RKO (cell line): ENCODE measurements at regions not wholly inside any gene's neighbourhood (a gene's known extent, or its start where the extent isn't known, plus 50 kb on each side); places are given as distances from the start of the nearest gene placed in this dataset.
"Not testable (repeated sequence)": the region's sequence is repeated elsewhere in the genome, so short reads cannot be mapped to it uniquely, and the experiment has no call there.

Experiments used
- DNase-seq: peaks from one replicate; pipeline ENCODE4 v3.0.0-alpha.2; 2016; ENCODE audit warnings: low spot score

DNA sequence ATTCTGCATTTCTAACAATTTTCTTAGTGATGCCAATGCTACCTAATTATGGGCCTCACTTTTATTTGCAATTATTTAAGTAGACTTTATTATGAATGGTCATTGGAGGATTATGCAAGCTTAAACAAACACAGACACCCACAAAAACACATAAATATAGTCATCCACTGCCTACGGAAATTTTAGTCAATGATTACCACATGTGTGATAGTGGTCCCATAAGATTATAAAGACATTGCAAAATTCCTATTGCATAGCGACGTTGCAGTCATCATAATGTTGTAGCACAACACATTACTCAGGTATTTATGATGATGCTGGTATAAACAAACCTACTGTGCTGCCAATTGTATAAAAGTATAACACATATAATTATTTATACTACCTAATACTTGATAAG is 247.8 kb upstream of the ALCAM start:
- peak; percentile 33 for DNase-seq

DNA sequence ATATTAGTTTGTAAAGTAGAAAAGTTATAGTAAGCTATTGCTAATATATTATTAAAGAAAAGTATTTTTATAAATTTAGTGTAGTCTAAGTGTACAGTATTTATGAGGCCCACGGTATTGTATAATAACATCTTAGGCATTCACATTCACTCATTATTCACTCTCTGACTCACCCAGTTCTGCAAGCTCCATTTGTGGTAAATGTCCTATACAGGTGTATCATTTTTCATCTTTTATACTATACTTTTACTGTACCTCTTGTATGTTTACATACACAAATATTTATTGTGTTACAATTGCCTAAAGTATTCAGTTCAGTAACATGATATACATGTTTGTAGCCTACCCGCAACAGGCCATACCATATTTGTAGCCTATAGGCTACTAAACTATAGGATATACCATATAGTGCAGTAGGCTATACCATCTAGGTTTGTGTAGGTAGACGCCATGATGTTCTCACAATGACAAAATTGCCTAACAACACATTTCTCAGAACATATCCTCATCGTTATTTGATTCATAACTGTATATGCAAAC is 246.8 kb upstream of the ALCAM start:
- DNase-seq, result peak; percentile 41

DNA sequence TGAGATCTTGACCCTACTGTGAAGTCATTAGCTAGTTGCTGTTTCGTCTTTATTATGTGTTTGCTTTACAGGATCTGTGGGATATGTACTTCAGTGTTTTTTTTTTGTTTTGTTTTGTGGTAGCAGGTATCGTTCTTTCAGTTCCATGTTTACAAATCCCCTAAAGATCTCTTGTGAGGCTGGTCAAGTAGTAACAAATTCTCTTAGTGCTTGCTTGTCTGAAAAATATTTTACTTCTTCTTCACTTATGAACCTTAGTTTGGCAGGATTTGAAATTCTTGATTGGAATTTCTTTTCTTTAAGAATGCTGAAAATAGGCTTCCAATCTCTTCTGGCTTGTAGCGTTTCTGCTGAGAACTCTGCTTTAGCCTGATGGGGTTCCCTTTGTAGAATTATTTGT is 235.8 kb upstream of the ALCAM start:
- DNase-seq, result no peak

DNA sequence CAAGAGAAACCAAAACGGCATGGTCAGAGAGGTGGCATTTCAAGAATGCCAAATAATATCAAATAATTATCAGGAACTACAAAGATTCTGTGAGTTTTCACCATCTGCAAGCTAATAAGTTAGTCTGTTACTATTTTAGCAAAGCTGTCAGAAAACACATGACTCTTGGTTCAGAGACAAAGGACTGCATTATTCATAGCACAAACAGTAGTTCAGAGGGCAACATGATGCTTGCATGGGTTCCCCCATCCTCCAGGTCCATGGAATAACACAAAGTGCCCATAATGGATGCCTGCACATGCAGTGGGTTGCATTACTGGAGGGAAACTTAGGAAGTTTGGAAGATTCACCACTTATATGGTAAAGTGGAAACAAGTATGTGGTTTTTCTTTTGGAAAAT is 228.8 kb upstream of the ALCAM start:
- no peak for DNase-seq

DNA sequence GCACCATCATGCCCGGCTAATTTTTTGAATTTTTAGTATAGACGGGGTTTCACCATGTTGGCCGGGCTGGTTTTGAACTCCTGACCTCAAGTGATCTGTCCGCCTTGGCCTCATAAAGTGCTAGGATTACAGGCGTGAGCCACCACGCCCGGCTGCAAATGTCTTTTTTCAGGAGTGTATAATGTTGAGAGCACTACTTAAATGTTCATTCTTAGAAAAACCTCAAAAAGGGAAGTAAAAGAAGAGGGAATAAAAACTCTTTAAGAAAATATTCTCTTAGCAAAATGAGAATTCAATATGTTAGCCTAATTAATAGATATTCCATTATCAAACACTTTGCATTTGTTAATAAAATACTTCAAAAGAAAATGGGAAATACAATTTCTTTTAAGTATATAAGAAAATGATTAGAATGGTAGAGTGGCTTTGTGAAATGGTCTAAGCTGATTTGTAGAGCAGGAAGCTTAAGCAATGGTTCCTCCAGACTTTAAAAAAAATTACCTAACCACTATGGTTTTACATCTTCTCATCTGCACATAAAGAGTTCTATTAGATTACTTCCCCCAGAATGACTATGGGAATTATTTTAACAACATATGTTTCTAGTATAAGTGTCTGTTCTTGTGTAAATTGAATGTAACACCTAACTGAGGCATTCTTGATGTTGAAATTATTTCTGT is 226.7 kb upstream of the ALCAM start:
- no peak for DNase-seq

DNA sequence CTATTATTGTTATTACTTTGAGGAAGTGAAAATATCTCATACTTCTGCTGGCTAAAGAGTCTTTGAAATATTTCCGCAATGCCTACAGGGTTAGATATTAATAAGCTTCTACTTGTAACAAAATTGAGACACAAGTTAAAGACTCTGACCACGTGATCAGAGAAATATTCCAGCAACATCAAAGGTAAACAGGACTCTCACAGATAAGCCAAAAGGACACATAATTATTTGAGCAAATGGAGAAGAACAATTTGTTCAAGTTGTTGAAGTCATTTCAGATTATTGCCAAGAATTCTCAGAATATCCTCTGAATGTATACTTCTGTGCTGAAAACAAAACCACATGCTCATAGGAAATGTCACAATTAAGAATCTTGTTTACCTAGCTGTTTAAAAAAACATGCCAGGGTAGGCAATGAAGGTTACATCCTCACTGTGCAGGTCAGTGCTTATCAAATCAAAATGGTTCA is 225.8 kb upstream of the ALCAM start:
- DNase-seq, result no peak

DNA sequence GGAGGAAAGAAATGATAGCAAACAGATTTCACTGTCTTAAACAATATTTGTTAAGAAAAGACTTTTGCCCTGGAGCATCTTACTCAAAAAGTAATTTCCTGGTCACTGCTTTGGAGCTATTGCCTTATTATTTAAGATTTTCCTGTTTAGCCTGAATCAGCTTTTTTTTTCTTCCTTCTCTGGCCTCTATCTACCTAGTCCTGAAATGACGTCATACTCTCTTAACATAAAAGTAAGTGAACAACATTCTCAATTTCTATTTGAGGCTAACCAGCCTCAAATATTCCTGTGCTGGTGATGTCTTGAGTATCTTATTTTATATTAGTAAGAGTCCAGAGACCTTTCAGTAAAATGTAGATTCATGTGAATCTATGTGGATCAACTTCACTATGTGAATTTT is 221.9 kb upstream of the ALCAM start:
- no peak for DNase-seq

DNA sequence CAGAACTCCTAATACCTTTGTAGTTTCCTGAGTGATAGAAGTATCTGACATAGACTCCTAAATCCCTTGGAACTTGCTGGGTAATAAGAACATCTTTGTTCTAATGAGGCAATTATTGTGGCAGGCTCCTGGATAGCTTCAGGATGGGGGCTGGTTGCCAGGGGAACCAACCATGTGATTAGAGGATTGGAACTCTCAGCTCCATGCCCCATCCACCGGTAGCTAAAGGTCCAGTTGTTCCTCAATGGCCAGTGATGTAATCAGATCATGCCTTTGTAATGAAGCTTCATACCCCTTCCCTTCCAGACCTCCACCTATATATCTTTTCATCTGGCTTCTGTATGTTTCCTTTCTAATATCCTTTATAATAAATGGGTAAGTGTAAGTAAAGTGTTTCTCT is 221.2 kb upstream of the ALCAM start:
- DNase-seq, result no peak

DNA sequence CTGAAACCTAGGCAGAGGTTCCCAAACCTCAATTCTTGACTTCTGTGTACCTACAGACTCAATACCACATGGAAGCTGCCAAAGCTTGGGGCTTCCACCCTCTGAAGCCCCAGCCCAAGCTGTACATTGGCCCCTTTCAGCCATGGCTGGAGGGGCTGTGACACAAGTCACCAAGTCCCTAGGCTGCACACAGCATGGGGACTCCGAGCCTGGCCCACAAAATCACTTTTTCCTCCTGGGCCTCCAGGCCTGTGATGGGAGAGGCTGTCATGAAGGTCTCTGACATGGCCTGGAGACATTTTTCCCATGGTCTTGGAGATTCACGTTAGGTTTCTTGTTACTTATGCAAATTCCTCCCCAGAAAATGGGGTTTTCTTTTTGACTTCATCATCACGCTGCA is 217.5 kb upstream of the ALCAM start:
- DNase-seq, result not testable (repeated sequence)

DNA sequence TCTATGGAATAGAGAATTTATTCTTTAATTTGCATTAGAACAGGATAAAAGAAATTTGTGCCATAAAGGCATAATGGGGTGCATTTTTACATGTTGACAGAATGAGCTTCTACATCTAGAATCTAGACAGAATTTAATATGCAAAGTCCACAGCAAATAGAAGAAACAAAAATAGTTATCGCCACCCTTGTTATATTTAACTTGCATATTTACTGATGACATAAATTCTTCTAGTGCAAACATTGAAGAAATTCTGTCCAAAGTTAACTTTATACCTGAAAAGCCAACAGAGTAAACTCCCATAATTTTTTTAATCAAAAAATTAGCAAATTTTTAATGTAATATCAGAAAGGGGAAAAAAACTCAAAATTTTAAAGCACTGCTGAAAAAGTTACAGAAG is 213.7 kb upstream of the ALCAM start:
- no peak for DNase-seq

DNA sequence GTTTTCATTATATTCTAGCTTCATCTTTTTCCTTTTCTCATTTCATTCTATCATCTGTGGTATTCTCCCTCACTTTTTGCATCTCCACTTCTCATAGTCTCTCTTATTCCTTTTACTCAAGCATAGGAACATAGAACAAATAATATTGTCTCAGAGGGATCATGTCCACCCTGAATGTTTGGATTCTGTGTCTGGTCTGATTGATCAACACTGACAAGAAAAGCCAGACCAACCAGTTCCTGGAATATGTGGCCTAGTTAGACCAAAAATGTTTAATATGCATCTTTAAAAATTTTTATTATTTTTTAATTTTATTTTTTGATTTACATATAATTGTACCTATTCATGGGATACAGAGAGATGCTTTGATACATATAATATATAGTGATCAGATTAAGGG is 212.0 kb upstream of the ALCAM start:
- no peak for DNase-seq

DNA sequence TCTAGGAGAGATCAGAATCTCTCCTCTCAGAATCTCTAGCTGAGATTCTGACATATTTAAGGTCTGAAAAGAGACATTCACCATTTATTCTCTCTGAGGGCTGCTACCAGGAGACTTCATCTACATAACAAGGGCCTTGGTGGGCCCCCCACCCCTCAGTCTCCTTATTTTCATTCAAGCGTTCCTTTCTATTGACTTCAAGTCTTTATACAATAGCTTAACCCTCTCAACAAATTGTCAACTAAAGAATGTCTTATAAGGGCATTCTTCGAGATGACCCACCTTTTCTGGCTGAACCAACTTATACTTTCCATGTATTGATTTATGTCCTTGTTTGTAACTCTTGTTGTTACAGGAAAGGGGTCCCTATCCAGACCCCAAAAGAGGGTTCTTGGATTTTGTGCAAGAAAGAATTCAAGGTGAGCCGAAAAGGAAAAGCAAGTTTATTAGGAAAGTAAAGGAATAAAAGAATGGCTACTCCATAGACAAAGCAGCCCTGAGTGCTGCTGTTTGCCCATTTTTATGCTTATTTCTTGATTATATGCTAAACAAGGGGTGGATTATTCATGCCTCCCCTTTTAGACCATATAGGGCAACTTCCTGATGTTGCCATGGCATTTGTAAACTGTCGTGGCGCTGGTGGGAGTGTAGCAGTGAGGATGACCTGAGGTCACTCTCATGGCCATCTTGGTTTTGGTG is 209.5 kb upstream of the ALCAM start:
- no peak for DNase-seq

DNA sequence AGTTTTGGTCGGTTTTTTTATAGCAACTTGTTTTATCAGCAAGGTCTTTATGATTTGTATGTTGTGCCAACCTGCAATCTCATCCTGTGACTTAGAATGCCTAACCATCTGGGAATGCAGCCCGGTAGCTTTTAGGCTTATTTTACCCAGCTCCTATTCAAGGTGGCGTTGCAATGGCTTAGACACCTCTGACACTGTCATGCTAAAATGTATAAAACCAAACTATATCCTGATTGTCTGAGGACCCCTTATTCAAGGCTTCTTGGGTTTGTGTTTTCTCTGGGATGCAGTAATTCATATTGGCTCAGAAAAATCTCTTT is 209.0 kb upstream of the ALCAM start:
- no peak for DNase-seq

DNA sequence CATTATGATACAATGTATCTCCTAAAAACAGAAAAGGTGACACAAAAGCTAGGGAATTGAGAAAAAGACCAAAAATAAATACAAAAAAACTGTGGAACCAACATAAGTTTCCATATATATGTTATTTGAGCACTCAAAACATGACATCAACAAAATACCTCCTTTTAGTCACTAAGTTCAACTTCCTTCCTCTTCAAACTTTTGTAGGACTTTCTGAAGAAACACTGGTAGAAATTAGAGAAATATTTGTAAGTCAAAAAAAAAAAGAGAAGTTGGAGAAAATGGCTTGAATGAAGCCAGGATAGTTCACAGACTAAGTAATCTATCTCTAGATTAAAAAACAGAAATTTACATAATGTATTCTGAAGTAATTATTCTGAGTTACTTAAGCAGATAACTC is 208.4 kb upstream of the ALCAM start:
- DNase-seq, result no peak

DNA sequence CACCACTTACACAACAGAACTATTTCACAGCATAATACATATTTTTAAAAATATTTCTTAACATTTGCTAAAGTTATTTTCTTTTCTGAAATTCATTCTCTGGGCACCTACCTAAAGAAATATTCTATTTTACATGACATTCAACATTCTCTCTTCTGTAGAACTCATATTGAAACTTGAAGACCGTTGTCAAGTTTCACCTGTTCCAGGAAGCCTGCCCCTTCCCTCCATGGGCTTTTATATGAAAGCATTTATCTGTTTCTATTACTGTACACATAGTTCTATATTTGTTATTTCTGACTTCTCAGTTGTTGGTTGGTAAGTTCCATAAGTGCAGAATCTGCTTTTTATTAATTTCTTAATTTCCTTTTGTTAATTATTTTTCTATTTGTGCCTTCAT is 204.3 kb upstream of the ALCAM start:
- no peak for DNase-seq

DNA sequence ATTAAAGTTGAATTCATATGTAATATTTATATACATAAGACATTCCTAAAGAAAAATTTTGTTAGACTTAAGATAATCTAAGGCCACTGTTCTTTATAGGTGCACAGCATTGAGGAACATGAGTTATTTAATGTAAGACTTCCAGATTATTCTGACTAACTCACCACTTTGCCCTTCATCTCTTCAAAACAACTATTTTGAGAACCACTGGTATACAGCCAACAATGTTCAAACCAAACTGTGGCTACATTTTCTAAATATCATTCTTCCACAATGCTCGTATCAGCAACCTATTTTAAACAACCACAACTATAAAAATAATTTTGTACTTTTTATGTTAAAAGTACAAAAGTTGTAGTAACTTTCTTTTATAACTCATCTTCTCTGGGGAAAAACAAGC is 199.8 kb upstream of the ALCAM start:
- no peak for DNase-seq

DNA sequence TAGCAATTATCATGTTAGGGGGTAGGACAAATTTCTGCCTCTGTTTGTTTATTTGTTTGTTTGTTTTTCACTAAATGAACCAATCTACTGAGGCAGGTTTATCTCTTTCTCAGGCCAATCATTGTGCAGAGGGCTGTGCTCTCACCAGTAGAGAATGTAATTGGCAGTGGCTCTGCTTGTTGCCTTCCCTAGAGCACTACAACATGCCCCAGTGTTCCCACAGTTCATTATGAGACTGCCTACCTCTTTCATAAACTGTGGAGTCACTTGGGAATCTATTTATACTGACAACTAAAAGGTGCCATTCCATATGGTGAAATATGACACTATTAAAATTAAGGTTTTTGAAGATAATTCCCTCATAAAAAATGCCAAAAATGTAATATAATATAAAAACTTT is 196.3 kb upstream of the ALCAM start:
- no peak for DNase-seq

DNA sequence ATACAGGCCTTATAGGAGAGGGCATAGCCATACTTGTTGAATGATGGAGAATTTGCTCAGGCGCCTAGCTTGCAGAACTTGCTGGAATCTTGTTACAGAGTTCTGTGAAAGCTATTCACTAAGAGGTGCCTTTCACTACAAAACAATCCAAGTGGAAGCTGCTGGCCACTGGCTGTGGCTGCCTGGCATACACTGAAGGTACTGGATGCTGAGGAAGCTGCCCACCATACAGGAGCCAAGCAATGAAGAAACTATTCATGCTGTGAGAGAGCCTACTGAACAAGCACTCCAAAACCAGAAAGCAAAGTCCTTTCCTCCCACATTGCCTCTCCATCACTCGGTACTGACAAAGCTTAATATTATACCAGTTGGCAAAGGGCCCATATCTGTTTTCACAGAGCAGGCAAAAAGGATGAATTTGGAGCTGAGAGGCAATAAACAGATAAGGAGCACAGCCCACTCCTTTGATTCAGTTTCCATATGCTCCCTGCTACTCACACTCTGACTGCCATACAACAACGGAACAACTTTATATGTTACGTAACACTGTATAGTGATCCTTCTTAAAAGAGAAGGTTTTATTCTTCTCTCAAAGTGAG is 192.6 kb upstream of the ALCAM start:
- DNase-seq, result no peak

DNA sequence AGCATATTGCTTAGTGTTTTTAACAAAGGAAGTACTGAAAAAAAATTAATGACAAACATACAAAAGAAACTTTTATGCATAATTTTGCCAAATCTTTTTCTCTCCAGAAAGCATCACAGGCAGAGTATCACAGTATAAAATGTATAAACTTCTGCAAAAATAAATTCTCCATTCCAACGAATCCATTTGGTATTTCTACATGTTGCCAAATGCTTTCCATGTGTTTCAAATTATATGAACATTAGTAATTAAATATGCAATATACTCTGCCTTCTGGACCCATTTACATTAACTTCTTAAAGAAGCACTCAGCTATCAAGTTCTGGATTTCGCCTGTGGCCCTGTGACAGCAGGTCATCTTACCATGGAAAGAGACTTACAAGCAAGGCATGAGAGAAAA is 189.1 kb upstream of the ALCAM start:
- no peak for DNase-seq

DNA sequence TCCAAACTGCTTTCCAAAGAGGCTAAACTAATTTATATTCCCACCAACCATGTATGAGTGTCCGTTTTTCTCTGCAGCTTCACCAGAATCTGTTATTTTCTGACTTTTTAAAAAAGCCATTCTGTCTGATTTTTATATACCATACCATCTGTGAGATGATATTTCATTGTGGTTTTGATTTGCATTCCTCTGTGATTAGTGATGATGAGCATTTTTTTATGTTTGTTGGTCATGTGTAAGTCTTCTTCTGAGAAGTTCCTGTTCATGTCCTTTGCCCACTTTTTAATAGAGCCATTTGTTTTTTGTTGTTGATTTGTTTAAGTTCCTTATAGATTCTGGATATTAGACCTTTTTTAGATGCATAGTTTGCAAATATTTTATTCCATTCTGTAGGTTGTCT is 179.4 kb upstream of the ALCAM start:
- peak; percentile 32 for DNase-seq

DNA sequence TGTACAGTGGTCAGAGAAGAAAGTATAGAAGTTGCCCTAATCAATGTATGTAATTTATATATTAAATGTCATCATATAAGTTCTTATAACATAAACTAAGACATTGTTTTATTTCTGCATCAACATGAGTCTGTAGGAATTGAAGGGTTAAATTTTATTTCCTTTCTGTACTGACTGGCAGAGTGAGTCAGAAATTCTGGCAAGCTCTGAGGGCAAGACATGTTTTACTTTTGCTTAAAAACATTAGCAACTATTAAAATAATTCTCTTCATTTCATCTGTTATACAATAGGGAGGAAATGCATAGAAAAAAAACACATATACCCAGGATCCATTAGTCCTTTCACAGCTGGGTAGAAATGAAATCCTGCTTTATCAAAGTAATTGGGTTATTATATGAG is 171.4 kb upstream of the ALCAM start:
- peak; percentile 12 for DNase-seq

DNA sequence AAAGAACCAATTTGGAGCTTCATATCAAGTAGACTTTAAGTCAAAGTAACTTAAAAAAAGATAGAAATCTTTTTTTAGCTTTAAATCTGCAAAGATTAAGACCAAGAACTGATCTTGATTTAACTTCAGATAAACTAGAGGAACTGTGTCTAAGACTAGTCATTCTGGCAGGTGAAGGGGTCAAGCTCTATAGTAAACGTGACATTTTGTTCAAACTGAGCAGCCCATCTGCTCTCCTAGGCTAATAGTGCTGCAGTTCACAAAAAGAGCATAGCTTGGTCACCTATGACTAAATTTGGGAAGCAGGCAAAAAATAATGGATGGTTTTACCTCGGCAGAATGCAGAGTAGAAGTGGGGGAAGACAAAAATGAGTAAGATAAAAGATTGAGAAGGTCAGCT is 168.8 kb upstream of the ALCAM start:
- no peak for DNase-seq

DNA sequence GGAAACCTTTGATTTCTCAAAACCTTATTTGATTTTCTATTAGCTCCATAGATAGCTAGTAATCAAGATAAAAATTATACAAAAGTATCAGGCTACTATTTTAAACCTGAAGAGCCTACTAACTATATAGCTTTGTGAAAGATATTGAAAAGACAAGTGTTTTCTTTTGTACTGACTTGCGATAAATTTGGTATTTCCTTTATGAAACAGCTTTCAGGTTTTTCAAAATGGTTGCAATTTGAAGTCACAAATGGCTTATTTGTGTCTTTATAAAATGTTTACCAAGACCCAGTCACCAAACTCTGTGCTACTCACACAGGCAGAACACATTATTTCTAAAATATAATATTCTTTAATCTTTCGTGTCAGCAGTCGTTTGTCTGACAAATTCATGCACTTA is 167.5 kb upstream of the ALCAM start:
- no peak for DNase-seq

DNA sequence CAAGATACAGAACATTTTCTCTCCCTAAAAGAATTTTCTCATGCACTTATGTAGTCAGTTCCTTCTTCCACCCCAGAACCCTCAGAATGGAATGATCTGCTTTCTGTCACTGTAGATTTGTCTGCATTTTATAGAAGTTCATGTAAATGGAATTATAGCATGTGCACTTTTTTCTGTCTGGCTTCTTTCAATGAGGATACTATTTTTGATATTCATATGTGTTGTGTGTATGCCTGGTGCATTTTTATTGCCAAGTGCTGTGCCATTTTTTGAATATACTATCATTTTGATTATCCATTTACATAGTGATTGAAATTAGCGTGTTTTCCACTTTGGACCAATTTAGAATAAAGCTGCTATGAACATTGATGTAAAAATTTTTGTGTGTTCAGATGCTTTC is 156.6 kb upstream of the ALCAM start:
- DNase-seq, result no peak
